DND-41 (cell line): ENCODE measurements at regions not wholly inside any gene's neighbourhood (a gene's known extent, or its start where the extent isn't known, plus 50 kb on each side); places are given as distances from the start of the nearest gene placed in this dataset.

Experiments
- EZH2 ChIP-seq: IDR thresholded peaks from 3 replicates; pipeline ENCODE4 v1.6.1; 2012; ENCODE audit warnings: borderline replicate concordance, low read depth, mild to moderate bottlenecking, moderate library complexity, low read length, inconsistent platforms; ENCODE audit not compliant: severe bottlenecking
- TF ChIP-seq, protein P1 (sequence below): IDR thresholded peaks from 2 replicates; pipeline ENCODE4 v1.5.1; 2012; ENCODE audit warnings: borderline replicate concordance, low read length, moderate library complexity, mild to moderate bottlenecking; ENCODE audit not compliant: poor library complexity, severe bottlenecking; ENCODE audit errors: extremely low read depth

DNA sequence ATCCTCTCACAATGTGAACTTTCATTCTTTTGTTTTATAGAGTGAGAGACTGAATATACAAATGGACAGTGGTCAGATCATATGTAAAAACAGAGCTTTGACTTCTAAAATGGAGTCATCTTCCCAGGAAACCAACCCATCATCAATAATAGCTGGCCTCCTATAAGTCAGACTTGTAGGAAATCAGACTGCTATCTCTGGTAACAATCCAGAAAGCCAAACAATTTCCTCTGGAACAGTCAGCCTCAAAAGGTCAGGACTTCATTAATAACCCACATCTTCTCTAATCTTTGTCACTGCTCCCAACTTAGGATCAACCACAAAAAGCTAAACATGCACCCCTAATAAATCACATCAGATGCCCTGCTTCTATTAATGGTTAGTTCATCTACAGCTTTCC lies 227.9 kb upstream of the G2E3 start:
- TF ChIP-seq, protein P1, sequence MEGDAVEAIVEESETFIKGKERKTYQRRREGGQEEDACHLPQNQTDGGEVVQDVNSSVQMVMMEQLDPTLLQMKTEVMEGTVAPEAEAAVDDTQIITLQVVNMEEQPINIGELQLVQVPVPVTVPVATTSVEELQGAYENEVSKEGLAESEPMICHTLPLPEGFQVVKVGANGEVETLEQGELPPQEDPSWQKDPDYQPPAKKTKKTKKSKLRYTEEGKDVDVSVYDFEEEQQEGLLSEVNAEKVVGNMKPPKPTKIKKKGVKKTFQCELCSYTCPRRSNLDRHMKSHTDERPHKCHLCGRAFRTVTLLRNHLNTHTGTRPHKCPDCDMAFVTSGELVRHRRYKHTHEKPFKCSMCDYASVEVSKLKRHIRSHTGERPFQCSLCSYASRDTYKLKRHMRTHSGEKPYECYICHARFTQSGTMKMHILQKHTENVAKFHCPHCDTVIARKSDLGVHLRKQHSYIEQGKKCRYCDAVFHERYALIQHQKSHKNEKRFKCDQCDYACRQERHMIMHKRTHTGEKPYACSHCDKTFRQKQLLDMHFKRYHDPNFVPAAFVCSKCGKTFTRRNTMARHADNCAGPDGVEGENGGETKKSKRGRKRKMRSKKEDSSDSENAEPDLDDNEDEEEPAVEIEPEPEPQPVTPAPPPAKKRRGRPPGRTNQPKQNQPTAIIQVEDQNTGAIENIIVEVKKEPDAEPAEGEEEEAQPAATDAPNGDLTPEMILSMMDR: no peak
- TF ChIP-seq EZH2: no peak
